CD4-positive, alpha-beta T cell treated with Interleukin-21 for 1 hour (primary cell): ENCODE measurements at regions not wholly inside any gene's neighbourhood (a gene's known extent, or its start where the extent isn't known, plus 50 kb on each side); places are given as distances from the start of the nearest gene placed in this dataset.

Experiments
- DNase-seq: peaks from one replicate; pipeline ENCODE4 v3.0.0-alpha.2; 2020

- DNase-seq: no peak
Measured at GRCh38 chr13:21757763-21758162, 86.9 kb downstream of the FGF9 start.

GRCh38 chr13:21758441-21758840 lies 87.6 kb downstream of the FGF9 start:
- no peak for DNase-seq

DNA sequence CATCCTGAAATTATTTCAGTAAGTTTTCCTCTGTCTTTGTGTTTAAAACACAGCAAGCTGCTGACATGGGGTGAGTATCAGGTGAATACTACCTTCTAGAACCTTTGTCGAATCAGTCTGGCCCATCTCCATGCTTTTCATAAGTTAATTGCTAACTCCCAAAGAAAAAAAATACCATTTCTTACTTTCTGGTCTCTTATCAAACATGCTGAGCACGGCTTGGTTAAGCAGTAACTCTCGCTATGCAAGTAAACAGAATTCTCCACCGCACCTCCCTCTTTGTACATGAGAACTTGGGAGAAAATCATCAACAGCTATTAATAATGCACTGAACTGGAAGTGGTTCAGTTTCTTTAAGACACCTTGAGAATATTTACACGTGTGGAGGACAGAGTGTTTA lies 88.6 kb downstream of the FGF9 start:
- no peak for DNase-seq

DNA sequence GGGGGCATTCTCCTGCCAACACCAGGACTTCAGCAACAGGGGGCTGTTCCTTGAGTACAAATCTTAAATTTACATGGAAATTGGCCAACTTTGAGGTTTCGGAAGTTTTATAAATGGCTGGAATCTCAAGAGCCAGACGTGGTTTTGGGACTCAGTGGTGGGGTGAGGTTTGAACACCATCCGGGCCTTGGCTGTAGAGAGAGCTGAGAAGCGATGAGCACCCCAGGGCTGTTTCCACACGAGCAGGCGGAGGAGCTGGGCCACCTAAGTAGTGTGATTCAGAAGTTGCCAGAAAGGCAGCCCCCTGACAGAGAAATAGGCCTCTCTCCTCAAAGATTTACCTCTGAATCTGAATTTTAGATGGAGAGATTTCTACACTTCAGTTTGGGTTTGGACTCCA lies 89.0 kb downstream of the FGF9 start:
- DNase-seq: no peak

- no peak for DNase-seq
Measured at GRCh38 chr13:21761770-21762169, 90.9 kb downstream of the FGF9 start.

- DNase-seq: no peak
Measured at GRCh38 chr13:21762512-21762911, 91.6 kb downstream of the FGF9 start.

GRCh38 chr13:21767032-21767431 lies 96.2 kb downstream of the FGF9 start:
- no peak for DNase-seq

DNA sequence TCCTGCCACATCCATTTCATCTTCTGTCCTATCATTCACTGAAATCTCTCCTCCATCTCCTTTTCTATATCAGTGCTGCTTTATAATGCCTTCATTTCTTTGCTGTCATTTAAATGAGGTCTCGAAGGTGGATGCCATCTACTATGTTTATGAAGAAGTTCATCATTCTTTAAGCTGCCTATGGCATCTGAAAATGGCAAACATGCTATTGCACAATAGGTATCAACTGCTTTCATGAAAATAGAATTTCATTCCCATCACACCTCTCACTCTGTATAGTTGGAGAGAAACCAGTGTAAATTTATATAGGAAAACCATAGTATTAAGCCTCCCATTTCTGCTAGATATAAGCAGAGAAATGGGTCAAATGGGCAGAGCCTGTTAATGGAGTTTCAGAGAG lies 100.2 kb downstream of the FGF9 start:
- DNase-seq: no peak

- DNase-seq: no peak
Measured at GRCh38 chr13:21777166-21777565, 106.3 kb downstream of the FGF9 start.

GRCh38 chr13:21777813-21778212 lies 106.9 kb downstream of the FGF9 start:
- no peak for DNase-seq

- DNase-seq: no peak
Measured at GRCh38 chr13:21782736-21783135, 111.9 kb downstream of the FGF9 start.

DNA sequence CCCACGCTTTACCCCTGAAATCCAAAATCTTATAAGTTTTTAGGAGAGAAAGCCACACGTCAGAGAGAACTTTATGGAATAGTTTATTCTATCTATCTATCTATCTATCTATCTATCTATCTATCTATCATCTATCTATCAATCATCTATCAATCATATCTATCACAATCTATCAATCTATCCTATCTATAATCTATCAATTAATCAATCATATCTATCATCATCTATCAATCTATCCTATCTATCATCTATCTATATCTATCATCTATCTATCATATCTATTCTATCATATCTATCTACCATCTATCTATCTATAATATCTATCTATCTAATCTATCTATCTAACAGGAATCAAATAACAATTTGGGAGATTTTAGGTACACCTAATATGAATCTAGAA lies 115.1 kb downstream of the FGF9 start:
- DNase-seq: no peak

- no peak for DNase-seq
Measured at GRCh38 chr13:21796066-21796465, 125.2 kb downstream of the FGF9 start.

DNA sequence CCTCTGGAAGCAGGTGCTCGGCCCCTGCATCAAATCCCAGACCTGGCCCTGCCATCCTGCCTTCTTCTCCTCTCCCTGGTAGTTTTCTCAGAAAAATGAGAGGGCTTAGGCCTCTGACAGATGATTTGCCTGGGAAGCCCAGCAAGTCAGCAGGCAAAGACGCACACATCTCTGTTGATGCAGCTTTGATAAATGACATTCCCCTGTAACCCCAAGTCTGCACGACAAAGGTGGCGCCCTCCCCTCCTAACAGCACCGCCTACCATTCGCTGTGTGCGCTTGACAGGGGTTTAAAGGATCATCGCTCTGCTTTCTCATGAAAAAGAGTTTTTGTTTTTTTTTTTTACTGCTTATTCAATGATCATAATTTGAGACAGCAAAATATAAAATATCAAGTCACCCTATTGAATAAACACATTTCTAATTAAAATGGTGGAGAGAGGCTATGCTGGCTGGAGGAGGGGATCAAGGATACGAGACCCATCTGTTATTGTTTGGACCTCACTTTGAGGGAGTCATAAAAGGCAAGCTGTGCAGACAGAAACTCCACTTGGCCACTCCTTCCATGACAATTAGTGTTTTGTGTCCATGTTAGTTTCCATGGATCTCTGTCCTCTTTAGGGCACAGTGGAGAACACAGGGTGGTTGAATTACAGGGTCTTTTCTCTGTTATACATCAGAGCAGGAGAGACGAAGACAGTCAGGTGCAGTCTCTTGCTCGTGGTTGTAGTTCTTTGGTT lies 126.1 kb downstream of the FGF9 start:
- no peak for DNase-seq

DNA sequence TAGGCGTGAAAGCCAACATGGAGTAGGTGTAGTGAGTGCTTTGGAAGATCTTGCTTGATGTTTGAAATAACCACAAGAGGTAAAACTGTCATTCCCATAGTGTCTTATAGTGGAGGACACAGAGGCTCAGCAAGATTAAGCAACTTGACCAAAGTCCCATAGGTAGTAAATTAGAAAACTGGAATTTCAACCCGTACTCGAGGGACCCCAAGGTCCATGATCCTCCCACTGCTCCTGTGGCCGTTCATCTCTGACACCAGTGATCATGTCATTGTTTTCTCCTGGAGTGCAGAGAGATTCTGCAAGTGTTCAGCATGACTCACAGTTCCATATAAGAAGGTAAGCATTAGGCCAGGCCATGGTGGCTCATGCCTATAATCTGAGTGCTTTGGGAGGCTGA lies 126.9 kb downstream of the FGF9 start:
- no peak for DNase-seq

DNA sequence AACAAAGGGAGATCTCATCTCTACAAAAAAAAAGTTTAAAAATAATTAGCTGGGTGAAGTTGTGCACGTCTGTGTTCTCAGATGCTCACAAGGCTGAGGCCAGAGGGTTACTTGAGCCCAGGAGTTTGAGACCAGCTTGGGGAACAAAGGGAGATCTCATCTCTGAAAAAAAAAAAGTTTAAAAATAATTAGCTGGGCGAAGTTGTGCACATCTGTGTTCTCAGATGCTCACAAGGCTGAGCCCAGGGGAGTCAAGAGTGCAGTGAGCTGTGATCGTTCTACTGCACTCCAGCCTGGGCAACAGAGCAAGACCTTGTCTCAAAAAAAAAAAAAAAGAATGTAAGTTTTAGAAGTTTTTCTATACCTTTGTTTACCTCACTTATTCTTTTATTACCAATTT lies 127.3 kb downstream of the FGF9 start:
- DNase-seq: no peak

- DNase-seq: no peak
Measured at GRCh38 chr13:21799671-21800070, 128.8 kb downstream of the FGF9 start.

DNA sequence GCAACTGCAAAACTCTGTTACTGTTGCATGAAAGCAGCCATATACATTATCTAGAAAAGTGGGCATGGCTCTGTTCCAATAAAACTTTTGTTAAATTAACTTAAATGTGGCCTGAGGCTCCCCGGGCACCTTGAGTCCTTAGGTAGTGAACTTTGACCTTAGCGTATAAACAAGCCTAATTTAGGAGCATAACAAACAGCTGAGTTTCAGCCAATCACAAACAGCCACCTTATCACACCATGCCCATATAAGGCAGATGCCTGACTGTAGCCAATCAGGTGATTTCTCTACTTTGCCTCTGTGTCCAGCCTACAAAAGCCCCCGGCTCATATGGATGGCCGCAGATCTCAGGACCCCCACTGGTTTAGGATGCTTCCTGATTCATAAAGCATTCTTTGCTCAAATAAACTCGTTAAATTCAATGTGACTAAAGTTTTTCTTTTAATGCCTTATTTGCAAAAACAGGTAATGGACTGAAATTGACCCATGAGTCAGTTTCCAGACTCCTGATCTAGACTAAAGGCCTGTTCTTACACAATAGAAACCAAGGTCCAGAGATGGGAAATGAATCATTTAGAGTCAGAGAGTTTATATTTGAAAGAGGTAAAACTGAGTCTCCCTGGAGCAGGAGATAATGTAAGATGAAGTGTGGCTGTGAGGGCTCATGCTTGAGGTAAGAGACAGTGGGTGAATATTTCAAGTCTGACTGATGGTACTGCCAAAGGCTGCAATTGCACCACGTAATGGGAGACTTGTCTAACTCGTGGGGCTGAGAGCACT lies 130.2 kb downstream of the FGF9 start:
- no peak for DNase-seq

DNA sequence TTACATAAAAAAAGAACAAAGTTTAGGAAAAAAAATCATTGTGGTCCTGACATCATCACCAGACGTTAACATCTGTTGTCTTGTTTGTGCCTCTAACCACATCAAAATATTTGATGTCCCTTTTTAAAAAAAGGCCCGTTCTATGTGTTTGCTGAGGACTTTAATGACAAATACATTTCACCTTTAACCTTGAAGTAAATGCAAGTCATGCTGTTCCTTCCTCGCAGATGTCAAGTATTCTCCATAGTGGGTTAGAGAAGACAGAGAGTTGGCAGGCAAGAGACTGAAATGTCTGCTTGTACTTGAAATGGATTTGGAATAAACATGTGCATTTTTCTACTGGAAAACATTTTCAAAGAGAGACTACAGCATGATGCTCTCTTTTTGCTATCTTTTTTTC lies 134.9 kb downstream of the FGF9 start:
- no peak for DNase-seq

DNA sequence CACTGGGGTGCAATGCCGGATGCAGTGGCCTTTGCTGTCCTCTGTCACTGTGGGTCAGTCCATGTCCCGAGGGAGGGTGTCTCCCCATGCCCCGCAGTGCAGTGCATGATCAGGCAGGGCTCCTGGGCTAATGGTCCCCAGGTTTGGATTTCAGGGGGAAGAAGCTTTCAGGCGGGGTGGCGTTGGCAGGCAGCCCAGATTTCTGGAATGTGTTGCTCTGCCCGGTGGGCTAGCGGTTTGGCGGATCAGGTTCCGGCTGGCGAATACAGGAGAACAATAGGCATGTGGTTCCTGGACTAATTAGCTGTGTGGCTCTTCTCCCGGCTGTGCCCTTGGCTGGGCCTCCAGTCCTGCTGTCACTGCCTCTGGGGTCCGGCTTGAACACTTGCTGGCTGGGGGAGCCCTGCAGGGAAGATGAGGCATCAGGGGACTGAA lies 141.3 kb downstream of the FGF9 start:
- DNase-seq: no peak

DNA sequence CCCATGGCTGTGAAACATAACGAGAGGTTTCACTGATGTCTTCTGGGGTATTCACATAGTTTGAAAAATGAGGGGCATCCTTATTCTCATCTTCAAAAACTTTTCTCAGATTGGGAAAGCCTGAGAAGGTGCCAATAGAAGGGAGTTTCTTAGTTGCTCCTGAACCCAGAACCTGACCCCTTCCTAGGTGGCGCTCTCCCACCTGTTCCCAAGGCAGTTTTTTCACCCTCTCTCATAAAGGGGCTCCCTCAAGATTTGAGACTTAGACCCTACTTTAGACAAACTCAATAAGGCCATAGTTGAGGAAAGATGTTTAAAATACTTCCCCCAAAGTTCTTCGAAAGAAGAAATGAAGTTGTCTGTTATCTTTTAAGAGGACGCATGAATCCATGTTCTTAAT lies 142.2 kb downstream of the FGF9 start:
- DNase-seq: no peak

DNA sequence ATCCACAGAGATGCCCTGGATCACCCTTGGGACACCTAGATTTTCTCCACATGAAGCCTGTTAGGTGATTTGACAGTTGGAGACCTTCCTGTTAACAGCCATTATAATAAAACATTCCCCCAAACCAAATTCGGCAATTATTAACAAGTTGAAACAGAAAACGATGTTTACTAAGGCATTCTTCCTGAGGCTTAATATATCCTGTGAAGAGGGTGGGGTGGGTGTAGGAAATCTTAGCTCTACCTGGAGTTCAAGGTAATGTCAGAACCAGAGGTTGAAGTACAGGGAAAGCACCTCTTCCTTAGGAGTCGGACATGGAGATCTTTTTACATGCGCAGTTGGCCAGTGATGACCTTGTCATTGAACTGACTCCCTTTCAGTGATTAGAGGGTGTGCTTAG lies 143.0 kb downstream of the FGF9 start:
- DNase-seq: no peak

DNA sequence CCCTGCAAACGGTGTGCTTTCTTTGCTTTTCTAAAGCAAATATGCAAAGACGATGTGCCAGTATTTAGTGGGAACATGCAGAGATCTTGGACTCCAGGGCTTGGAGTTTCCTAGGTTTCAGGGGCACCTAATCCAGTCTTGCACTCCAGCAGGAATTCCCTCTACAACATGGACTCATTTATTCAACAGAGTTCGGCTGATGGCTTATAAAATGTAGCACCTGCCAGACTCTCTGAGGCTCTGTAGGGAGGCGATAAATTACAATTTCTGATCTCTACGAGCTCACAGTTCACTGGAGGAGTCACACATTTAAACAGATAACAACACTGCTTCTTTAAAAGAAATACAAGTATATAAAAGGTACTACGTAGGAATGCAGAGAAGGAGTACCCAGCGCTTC lies 143.7 kb downstream of the FGF9 start:
- DNase-seq: no peak

DNA sequence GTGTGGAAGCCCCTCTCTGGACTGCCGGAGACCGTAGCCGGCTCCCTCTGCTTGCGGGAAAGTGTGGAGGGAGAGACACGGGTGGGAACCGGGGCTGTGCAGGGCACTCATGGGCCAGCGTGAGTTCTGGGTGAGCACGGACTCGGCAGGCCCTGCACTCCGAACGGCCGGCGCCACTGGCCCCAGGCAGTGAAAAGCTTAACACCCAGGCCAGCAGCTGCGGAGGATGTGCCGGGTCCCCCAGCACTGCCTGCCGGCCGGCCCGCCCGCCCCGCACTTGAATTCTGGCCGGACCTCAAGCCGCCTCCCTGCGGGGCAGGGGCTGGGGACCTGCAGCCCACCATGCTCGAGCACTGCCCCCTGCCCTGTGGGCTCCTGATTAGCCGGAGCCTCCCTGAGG lies 147.0 kb downstream of the FGF9 start:
- DNase-seq: no peak

DNA sequence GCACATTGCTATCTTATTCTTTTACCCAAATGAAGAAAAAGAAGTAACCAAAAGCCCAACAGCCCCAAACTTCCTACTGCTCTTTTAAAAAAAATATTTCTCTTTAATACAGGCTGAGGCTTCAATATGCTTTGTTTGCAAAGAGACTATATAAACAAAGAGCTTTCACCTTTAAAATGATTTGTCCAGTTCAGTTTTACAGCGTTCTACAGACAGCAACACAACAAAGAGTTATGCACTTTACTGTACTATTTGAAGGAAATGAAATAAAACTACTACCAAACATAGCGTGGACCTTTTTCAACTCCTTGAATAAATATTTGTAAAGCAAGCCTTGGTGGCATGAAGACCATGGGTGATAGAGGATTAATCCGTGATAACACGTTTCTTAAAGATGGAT lies 151.2 kb downstream of the FGF9 start:
- no peak for DNase-seq
